ENCODE measurements at regions not wholly inside any gene's neighbourhood (a gene's known extent, or its start where the extent isn't known, plus 50 kb on each side); places are given as distances from the start of the nearest gene placed in this dataset.

- Mint-ChIP-seq H3K27me3 (ENCODE audit: insufficient read depth, unreplicated experiment) (no peaks in the 10 kb centered on the region), H3K4me1 (ENCODE audit: insufficient read depth, unreplicated experiment) (no peaks in the 10 kb centered on the region), H3K27ac (ENCODE audit: low read depth, unreplicated experiment) (no peak overlapping the region), H3K36me3 (ENCODE audit: insufficient read depth, unreplicated experiment) (no peaks in the 10 kb centered on the region), H3K9me3 (ENCODE audit: unreplicated experiment) (peaks cover 37% of the 10 kb centered on the region), H3K4me3 (ENCODE audit: unreplicated experiment) (no peak overlapping the region)
- no peak for DNase-seq (ENCODE audit: unreplicated experiment)
- intact Hi-C loops (cut with micrococcal nuclease), result no loop called here
- CTCF ChIA-PET, result interaction anchor here (0.6 to 1.5 kb wide), 4 partner anchors 12 to 197 kb away, joined by 3 to 4 read pairs (median 3); no protein-coding TSS in a partner anchor
- POLR2A ChIA-PET, result no interaction called here
- no peak for TF ChIP-seq CTCF (IDR thresholded peaks at IDR 0.05; ENCODE audit: unreplicated experiment)
- no TSS peak for BruUV-seq (replicated peaks)
Measured at GRCh38 chr17:33582661-33583060, 289.6 kb upstream of the ASIC2 start.

GRCh38 chr17:33583518-33584417 lies 290.7 kb upstream of the ASIC2 start:
- DNase-seq (ENCODE audit: unreplicated experiment), result no peak
- Mint-ChIP-seq H3K9me3 (ENCODE audit: unreplicated experiment) (peaks cover 41% of the 10 kb centered on the region), H3K27ac (ENCODE audit: low read depth, unreplicated experiment) (no peak overlapping the region), H3K27me3 (ENCODE audit: insufficient read depth, unreplicated experiment) (no peaks in the 10 kb centered on the region), H3K4me1 (ENCODE audit: insufficient read depth, unreplicated experiment) (no peaks in the 10 kb centered on the region), H3K4me3 (ENCODE audit: unreplicated experiment) (no peak overlapping the region), H3K36me3 (ENCODE audit: insufficient read depth, unreplicated experiment) (no peaks in the 10 kb centered on the region)
- no peak for TF ChIP-seq CTCF (IDR thresholded peaks at IDR 0.05; ENCODE audit: unreplicated experiment)
- ChIA-PET CTCF (interaction anchor here (0.6 to 1.2 kb wide), 5 partner anchors 12 to 584 kb away, joined by 3 to 4 read pairs (median 3); no protein-coding TSS in a partner anchor), POLR2A (no interaction called here)
- intact Hi-C loops (cut with micrococcal nuclease), result no loop called here
- BruUV-seq (replicated peaks), result no TSS peak

- POLR2A ChIA-PET, result no interaction called here
- H3K27ac Mint-ChIP-seq (ENCODE audit: low read depth, unreplicated experiment), result no peak overlapping the region
- no peaks in the 10 kb centered on the region for H3K27me3 Mint-ChIP-seq (ENCODE audit: insufficient read depth, unreplicated experiment)
Measured at GRCh38 chr17:33593991-33594390, 300.9 kb upstream of the ASIC2 start.

More at GRCh38 chr17:33593991-33594390, 300.9 kb upstream of the ASIC2 start:
- H3K9me3 Mint-ChIP-seq (ENCODE audit: unreplicated experiment), result peaks cover 40% of the 10 kb centered on the region
- intact Hi-C loops (cut with micrococcal nuclease), result no loop called here
- H3K4me3 Mint-ChIP-seq (ENCODE audit: unreplicated experiment), result no peak overlapping the region
- H3K4me1 Mint-ChIP-seq (ENCODE audit: insufficient read depth, unreplicated experiment), result no peaks in the 10 kb centered on the region
- no peak for TF ChIP-seq CTCF (IDR thresholded peaks at IDR 0.05; ENCODE audit: unreplicated experiment)
- CTCF ChIA-PET, result interaction anchor here (0.7 to 1.2 kb wide), 2 partner anchors 12 to 131 kb away, joined by 3 to 4 read pairs; no protein-coding TSS in a partner anchor
- BruUV-seq (replicated peaks), result no TSS peak
- no peak for DNase-seq (ENCODE audit: unreplicated experiment)
- H3K36me3 Mint-ChIP-seq (ENCODE audit: insufficient read depth, unreplicated experiment), result no peaks in the 10 kb centered on the region

All from MCF 10A (cell line).